Hippocampal formation (tissue), 2 donors: ENCODE measurements at regions not wholly inside any gene's neighbourhood (a gene's known extent, or its start where the extent isn't known, plus 50 kb on each side); places are given as distances from the start of the nearest gene placed in this dataset.

ENCODE experiments used
- DNase-seq, 2 donors: peaks; one replicate each; lab custom pipeline; 2025; lab: John Stamatoyannopoulos, UW

DNA sequence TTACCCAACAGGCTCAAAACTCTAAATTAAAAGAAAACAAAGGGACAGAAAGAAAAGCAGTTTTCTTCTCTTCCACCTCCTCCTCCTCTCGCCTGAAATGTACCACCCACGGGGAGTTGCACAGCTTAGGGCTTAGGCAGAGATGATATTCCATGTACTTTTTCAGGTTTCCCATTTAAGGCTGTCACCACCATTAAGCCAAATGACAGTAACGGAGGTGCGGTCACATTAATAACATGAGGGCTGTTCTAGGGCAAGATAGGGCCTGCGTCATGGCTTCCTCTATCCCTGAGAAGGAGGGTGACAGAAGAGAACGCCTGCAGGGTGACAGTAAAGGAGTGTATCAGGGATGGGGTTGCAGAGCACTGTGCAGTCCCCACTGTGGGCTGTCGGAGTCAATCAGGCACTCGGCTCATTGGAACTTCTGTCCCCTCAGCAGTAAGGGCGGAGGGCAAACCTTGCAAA lies 51.7 kb upstream of the TJP1 start:
- DNase-seq = no peak

- no peak for DNase-seq
These were observed 51.0 kb upstream of the TJP1 start for GRCh38 chr15:29873264-29873663.

GRCh38 chr15:29872716-29873115 lies 50.4 kb upstream of the TJP1 start:
- DNase-seq = no peak
